Heart right ventricle (tissue), 16 donors: ENCODE measurements at regions not wholly inside any gene's neighbourhood (a gene's known extent, or its start where the extent isn't known, plus 50 kb on each side); places are given as distances from the start of the nearest gene placed in this dataset.

Experiments used
- ATAC-seq, 8 donors: fragments of 200-7000 bp; cut with Tn5 transposase; one replicate each; pipeline ENCODE4 v1.9.1; 2020; ENCODE audit warnings: mild to moderate bottlenecking in 8 of 8, moderate library complexity in 8 of 8, moderate number of reproducible peaks in 1 of 8
- DNase-seq, 2 donors: peaks; one replicate each; pipeline ENCODE4 v3.0.0-alpha.2; 2020
- H3K27ac ChIP-seq, 10 donors: fragments of 200-600 bp; sonication (generic) in 2 of 10; one replicate each; pipeline versions ENCODE4 v1.5.0 to v1.8.0; 2020 to 2022; ENCODE audit warnings: mild to moderate bottlenecking in 3 of 10
- H3K27me3 ChIP-seq, 7 donors: fragments of 200-600 bp; one replicate each; pipeline ENCODE4 v1.8.0; 2021 to 2022; ENCODE audit warnings: mild to moderate bottlenecking in 2 of 7
- H3K36me3 ChIP-seq, 9 donors: fragments of 200-600 bp; sonication (generic) in 1 of 9; one replicate each; pipeline versions ENCODE4 v1.5.0 to v1.8.0; 2020 to 2022; ENCODE audit warnings: mild to moderate bottlenecking in 2 of 9
- H3K4me1 ChIP-seq, 9 donors: fragments of 200-600 bp; sonication (generic) in 1 of 9; one replicate each; pipeline versions ENCODE4 v1.5.0 to v1.8.0; 2020 to 2022; ENCODE audit warnings: mild to moderate bottlenecking in 4 of 9
- H3K4me3 ChIP-seq, 10 donors: fragments of 200-600 bp; sonication (generic) in 2 of 10; one replicate each; pipeline versions ENCODE4 v1.5.0 to v1.8.0; 2020 to 2022; ENCODE audit warnings: mild to moderate bottlenecking in 7 of 10, moderate library complexity in 2 of 10
- H3K9me3 ChIP-seq, 11 donors: fragments of 200-600 bp in 10 of 11; sonication (generic) in 2 of 11; one replicate each; pipeline versions ENCODE4 v1.5.0 to v1.8.0; 2013 to 2022; ENCODE audit warnings: mild to moderate bottlenecking in 2 of 11, control low read depth in 1 of 11, moderate library complexity in 1 of 11
- WGBS, 2 donors: extraction: QIAGEN DNeasy Blood & Tissue Kit; methylation state at CpG; one replicate each; pipeline ENCODE4 v1.1.7; 2013; ENCODE audit warnings: inconsistent platforms in 1 of 2; 5-methylcytosine and 5-hydroxymethylcytosine counted together
- intact Hi-C, 10 donors: fragments of 100-400 bp; cut with DNase I; formaldehyde crosslinking; loops; one replicate each; pipeline versions ENCODE4 v1.11.1 to v1.14.2; 2022
- TF ChIP-seq, protein P1 (sequence below), 9 donors: fragments of 200-600 bp; sonication (generic) in 2 of 9; IDR thresholded peaks; one replicate each; pipeline versions ENCODE4 v1.5.0 to v1.8.0; 2021 to 2022; ENCODE audit warnings: antibody characterized with exemption in 9 of 9, mild to moderate bottlenecking in 5 of 9, moderate library complexity in 1 of 9
- donor health status: Arrhythmogenic right ventricular cardiomyopathy.
- donor health status: ischemic (EF 13 %, LVEDD 7.1; RV severe dilation, severe dysfunction).
- donor health status: healthy with polysubstance abuse.
- donor health status: DM: no; HTN: yes; CAD: no.
- donor health status: DM: no; HTN: no; CAD: no.
- donor health status: ischemic (EF 25% LVEDD 6.9; RV normal size, moderate dysfunction).
- donor health status: ischemic (EF 25% LVEDD 5.7; RV mildly dilated, moderate dysfunction).
- donor health status: healthy.
- donor health status: DM: yes; HTN: yes; CAD: no.
- donor health status: Ischemic cardiomyopathy.
- donor health status: ischemic (EF 35%, LVEDD 5.7; RV mildly dilated, moderate dysfunction).
- donor health status: nonischemic (EF 11% LVEDD 7.7; RV severe dilation, severe dysfunction).
- donor health status: DM: yes; HTN: yes; CAD: no.
- donor health status: PGD.
- donor health status: ischemic (EF 29% LVEDD 5.4; RV normal size, mild dysfunction).
- donor health status: nonischemic (EF 23%, LVEDD 6.1; RV moderate dilation, normal function).

DNA sequence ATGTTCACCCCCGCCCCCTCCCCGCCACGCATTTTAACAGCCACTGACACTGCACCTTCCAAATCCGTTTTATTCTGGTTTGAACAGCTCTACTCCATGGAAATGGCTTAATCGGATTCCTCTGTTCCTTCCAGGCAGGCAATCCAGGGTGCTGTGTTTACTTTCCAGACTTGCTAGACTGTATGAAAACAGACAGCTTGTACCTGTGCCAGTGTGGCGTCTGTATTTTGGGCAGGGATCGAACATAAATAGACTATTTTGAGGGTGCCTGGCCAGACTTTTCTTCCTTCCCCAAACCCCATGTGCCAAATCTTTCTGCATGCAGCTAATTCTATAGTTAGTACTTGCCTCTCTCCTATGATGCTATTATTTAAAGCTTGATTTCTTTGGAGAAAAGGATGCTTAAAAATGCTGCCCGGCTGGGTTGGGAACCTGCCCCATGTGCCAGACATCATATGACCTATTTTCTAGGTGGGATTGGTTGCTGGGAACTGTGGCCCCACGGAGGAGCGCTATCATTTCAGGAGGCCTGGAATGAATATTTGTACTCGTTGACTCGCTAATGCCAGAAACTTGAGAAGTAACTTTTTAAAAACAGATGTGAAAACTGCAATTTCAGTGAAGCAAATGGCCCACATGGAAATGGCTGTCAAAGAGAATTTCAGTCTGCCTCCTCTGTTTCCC is 814.8 kb downstream of the BRD1 start:
- Histone ChIP-seq H3K9me3 (no peaks in the 10 kb centered on the region), H3K36me3 (no peaks in the 10 kb centered on the region), H3K27me3 (peaks cover 0 to 35% (median 6%) of the 10 kb centered on the region in 7 donors), H3K4me1 (peaks cover 0 to 31% (median 7%) of the 10 kb centered on the region in 9 donors), H3K4me3 (no peak overlapping the region), H3K27ac (no peak overlapping the region)
- no peak for DNase-seq
- ATAC-seq = no peak
- intact Hi-C loops = no loop called here
- WGBS, 2 donors = 73 to 76% methylated on average over 12 of the region's 12 CpGs
- TF ChIP-seq, protein P1, sequence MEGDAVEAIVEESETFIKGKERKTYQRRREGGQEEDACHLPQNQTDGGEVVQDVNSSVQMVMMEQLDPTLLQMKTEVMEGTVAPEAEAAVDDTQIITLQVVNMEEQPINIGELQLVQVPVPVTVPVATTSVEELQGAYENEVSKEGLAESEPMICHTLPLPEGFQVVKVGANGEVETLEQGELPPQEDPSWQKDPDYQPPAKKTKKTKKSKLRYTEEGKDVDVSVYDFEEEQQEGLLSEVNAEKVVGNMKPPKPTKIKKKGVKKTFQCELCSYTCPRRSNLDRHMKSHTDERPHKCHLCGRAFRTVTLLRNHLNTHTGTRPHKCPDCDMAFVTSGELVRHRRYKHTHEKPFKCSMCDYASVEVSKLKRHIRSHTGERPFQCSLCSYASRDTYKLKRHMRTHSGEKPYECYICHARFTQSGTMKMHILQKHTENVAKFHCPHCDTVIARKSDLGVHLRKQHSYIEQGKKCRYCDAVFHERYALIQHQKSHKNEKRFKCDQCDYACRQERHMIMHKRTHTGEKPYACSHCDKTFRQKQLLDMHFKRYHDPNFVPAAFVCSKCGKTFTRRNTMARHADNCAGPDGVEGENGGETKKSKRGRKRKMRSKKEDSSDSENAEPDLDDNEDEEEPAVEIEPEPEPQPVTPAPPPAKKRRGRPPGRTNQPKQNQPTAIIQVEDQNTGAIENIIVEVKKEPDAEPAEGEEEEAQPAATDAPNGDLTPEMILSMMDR (IDR thresholded peaks at IDR 0.05) = no peak

DNA sequence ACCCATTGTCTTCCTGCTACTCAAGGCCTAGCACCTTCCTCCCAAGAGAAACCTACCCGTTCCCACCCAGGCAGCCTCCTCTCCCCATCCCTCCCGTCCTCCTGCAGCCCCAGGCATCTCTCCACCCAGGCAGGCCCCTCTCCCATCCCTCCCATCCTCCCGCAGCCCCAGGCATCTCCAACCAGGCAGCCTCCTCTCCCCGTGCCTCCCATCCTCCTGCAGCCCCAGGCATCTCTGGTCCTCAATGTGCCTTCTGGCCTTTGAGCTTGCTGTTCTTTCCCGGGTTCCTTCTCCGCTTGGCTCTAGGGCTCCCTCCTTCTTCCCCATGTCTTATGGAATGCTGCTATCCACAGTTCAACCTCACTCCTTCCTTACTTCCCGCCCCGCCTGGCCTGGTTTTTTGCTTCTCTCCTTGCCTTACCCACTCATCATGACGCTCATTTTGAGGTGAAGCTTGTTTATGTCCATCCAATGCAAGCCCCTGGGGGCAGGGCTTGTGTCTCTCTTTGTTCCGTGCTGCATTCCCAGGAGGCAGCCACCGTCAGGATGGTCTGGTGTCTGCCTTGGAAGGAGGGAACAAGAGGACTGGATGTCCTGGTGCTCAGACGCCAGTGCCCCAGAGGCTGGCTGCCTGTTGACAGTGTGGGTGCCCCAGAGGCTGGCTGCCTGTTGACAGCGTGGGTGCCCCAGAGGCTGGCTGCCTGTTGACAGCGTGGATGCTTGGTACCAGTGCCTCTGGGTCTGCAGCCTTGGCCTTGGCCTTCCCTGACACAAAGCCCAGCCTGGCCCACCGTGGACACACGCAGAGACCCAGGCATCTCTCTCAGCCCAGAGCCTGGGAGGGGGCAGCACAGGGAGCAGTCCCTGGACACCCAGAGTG is 815.7 kb downstream of the BRD1 start:
- H3K27ac ChIP-seq = no peak overlapping the region
- DNase-seq (no peak), ATAC-seq (no peak)
- H3K27me3 ChIP-seq = peaks cover 0 to 38% (median 7%) of the 10 kb centered on the region in 7 donors
- no peaks in the 10 kb centered on the region for H3K9me3 ChIP-seq
- intact Hi-C loops = no loop called here
- WGBS, 2 donors = 63 to 65% methylated on average over 16 of the region's 16 CpGs
- H3K4me1 ChIP-seq = peaks cover 0 to 23% (median 6%) of the 10 kb centered on the region in 9 donors
- TF ChIP-seq, protein P1 (IDR thresholded peaks at IDR 0.05) = no peak
- no peaks in the 10 kb centered on the region for H3K36me3 ChIP-seq
- H3K4me3 ChIP-seq = no peak overlapping the region

DNA sequence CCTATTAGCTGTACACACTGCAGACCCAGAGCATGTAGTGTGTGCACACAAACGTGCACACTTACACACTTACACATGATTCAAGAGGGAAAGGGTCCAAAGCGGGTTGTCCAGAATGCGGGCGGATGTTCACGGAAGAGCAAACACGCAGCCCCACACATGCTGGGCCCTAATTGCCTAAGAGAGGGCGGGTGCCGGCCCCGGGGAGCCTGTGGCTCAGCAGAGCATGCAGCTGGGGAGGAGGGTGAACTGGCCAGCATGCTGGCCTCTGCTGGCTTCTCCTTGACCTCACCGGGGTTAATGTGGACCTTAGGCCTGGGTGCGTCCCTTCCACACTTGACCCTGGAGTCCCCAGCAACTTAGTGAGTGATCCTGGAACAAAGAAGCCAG is 816.3 kb downstream of the BRD1 start:
- no peaks in the 10 kb centered on the region for H3K9me3 ChIP-seq
- H3K27ac ChIP-seq = no peak overlapping the region
- intact Hi-C loops = no loop called here

DNA sequence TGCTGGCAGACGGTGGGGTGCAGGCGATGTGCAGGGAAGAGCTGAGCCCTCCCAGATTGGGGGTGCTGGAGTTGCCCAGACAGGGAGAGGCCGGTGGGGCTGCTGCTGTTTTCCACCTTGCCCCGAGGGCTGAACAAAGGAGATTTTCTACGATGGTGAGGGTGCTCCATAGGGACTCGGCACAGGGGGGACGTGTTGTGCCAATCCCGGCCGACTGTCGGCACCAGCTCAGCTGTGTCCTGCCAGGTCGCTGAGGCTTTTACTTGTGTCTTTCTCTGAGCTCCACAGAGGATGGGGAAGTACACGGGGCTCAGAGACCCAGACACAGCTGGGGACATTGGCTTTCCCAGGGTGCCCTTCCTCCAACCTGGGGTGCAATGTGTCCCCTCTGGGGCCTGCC is 816.8 kb downstream of the BRD1 start:
- no peaks in the 10 kb centered on the region for H3K9me3 ChIP-seq
- intact Hi-C loops = no loop called here
- WGBS, 2 donors = 85 to 89% methylated on average over 12 of the region's 12 CpGs
- TF ChIP-seq, protein P1 (IDR thresholded peaks at IDR 0.05) = no peak
- no peaks in the 10 kb centered on the region for H3K36me3 ChIP-seq
- no peak overlapping the region for H3K27ac ChIP-seq
- no peak for ATAC-seq
- H3K4me3 ChIP-seq = no peak overlapping the region
- peaks cover 0 to 15% (median 5%) of the 10 kb centered on the region in 9 donors for H3K4me1 ChIP-seq
- H3K27me3 ChIP-seq = peaks cover 0 to 40% (median 10%) of the 10 kb centered on the region in 7 donors
- DNase-seq = no peak

More for the DNA sequence above, 816.3 kb downstream of the BRD1 start:
- TF ChIP-seq, protein P1 (IDR thresholded peaks at IDR 0.05) = no peak
- DNase-seq (no peak), ATAC-seq (no peak)
- H3K4me3 ChIP-seq = no peak overlapping the region
- H3K36me3 ChIP-seq = no peaks in the 10 kb centered on the region
- WGBS, 2 donors = 75 to 79% methylated on average over 11 of the region's 11 CpGs
- peaks cover 0 to 17% (median 6%) of the 10 kb centered on the region in 9 donors for H3K4me1 ChIP-seq
- peaks cover 0 to 41% (median 10%) of the 10 kb centered on the region in 7 donors for H3K27me3 ChIP-seq
